ENCODE measurements at regions not wholly inside any gene's neighbourhood (a gene's known extent, or its start where the extent isn't known, plus 50 kb on each side); places are given as distances from the start of the nearest gene placed in this dataset.

GRCh38 chr6:74798302-74798701, 407.6 kb downstream of the COL12A1 start (continued):
- no peak for TF ChIP-seq ZNF462 (CRISPR knock-in tag; IDR thresholded peaks at IDR 0.05)
- TF ChIP-seq JUNB (IDR thresholded peaks at IDR 0.05; ENCODE audit: unreplicated experiment): no peak
- no peak for TF ChIP-seq STAT1 (IDR thresholded peaks at IDR 0.05; ENCODE audit: unreplicated experiment)
- no peak for TF ChIP-seq ETS1 (IDR thresholded peaks at IDR 0.05)
- TF ChIP-seq ZNF114 (CRISPR knock-in tag; IDR thresholded peaks at IDR 0.05): no peak
- no peak for TF ChIP-seq EZH2 (IDR thresholded peaks at IDR 0.05; ENCODE audit: low read depth, unreplicated experiment)

- H3F3A ChIP-seq (replicated peaks; ENCODE audit: low read depth): no peaks in the 10 kb centered on the region
- no peaks in the 10 kb centered on the region for H3K4me1 ChIP-seq (ENCODE audit: insufficient read depth)
- peaks cover 3% of the 10 kb centered on the region; the same call in 1 of the 2 replicates for H3K9me2 ChIP-seq (ENCODE audit: insufficient read depth)
- no peak overlapping the region for H2AFZ ChIP-seq
- H3K27me3 ChIP-seq (ENCODE audit: insufficient read depth): no peaks in the 10 kb centered on the region
- no peak overlapping the region for H3K4me3 Mint-ChIP-seq
- H3K4me3 ChIP-seq: no peak overlapping the region
- no peak for ATAC-seq
- no peaks in the 10 kb centered on the region for H4K20me1 ChIP-seq (replicated peaks; ENCODE audit: insufficient read depth)
- H3K4me2 ChIP-seq: no peak overlapping the region
- DNase-seq (ENCODE audit: low spot score): no peak
- no peaks in the 10 kb centered on the region for H3K36me3 Mint-ChIP-seq (ENCODE audit: low read depth)
- no peaks in the 10 kb centered on the region for H3K4me1 Mint-ChIP-seq
- no peak overlapping the region for H3K27ac ChIP-seq (ENCODE audit: low read depth)
- no peaks in the 10 kb centered on the region for H3K79me2 ChIP-seq (replicated peaks; ENCODE audit: insufficient read depth)
- H3K27ac Mint-ChIP-seq: no peak overlapping the region
- H3K27me3 Mint-ChIP-seq (ENCODE audit: insufficient read depth, low read depth, poor library complexity): no peaks in the 10 kb centered on the region
- 0 out of 3 replicates have a peak, but pooled peaks cover 3% of the 10 kb centered on the region for H3K9me3 Mint-ChIP-seq
- no peaks in the 10 kb centered on the region for H3K36me3 ChIP-seq (ENCODE audit: insufficient read depth)
- TF ChIP-seq ZNF331 (CRISPR knock-in tag; IDR thresholded peaks at IDR 0.05; ENCODE audit: low read depth) (no peak), EZH2phosphoT487 (IDR thresholded peaks at IDR 0.05; ENCODE audit: unreplicated experiment) (no peak), CTCF (conservative IDR thresholded peaks at IDR 0.05; ENCODE audit: low read depth in 2 of 2) (no peak)
Observed at GRCh38 chr6:74785236-74785635, 420.6 kb downstream of the COL12A1 start.

All from GM23338 (cell line).